ENCODE measurements at regions not wholly inside any gene's neighbourhood (a gene's known extent, or its start where the extent isn't known, plus 50 kb on each side); places are given as distances from the start of the nearest gene placed in this dataset.

DNA sequence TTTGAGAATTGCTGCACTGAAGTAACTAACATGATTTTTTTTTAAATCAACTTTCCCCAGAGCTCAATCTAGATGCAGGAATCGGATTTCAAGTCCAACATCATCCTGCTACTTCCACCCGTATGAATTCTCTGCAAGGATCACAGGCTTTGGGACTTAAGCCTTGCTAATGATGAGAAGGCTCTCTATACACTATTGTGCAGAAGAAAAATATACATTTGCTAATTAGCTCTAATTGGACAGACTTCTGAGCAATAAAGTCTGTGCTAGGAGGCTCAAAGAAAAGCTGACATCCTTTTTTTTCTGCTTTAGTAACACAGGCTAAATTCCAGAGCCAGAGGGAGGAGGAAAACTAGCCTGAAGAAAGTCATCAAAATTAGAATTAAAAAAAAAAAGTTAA lies 433.6 kb downstream of the PMP22 start:
- no peak for DNase-seq

GRCh38 chr17:14827396-14827919 lies 437.7 kb downstream of the PMP22 start:
- no peak for DNase-seq

- no peak for DNase-seq
Observed at GRCh38 chr17:14826358-14826757, 438.8 kb downstream of the PMP22 start.

- no peak for DNase-seq
Observed at GRCh38 chr17:14818469-14818868, 446.7 kb downstream of the PMP22 start.

GRCh38 chr17:14815079-14815478 lies 450.0 kb downstream of the PMP22 start:
- no peak for DNase-seq

DNA sequence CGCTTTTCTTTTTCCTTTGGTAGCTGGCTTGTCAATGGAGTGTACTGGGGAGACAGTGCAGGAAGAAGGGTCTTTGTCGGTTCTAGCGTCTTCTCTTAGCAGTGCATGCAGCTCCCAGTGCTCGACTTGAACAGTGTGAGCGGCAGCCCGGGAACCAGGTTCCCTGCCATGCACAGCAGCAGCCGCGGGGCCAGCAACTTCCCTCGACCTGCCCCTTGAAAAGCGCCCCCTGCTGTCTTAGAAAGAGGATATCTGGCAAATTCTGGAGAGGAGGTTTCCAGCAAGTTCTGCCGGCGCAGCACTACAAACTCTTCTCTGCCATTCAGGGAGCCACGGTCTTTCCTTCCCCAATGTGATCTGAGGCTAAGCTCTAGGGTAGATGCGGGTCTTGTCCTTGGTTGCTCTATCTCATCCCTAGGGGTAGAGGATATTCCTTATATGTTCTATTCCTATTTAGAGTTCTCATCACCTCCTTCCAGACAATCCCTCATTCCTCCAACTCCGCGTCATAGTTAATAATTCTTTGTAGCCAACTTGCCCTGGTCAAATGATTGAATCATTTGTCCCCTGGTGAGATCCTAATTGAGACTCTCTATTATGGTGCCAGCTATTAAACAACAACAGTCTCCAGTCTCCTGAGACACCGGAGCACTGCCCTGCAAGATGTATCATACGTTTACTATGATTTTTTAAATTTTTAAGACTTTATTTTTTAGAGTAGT lies 451.3 kb downstream of the PMP22 start:
- peak in 2 of 56 donors; percentile 1 to 3 for DNase-seq

DNA sequence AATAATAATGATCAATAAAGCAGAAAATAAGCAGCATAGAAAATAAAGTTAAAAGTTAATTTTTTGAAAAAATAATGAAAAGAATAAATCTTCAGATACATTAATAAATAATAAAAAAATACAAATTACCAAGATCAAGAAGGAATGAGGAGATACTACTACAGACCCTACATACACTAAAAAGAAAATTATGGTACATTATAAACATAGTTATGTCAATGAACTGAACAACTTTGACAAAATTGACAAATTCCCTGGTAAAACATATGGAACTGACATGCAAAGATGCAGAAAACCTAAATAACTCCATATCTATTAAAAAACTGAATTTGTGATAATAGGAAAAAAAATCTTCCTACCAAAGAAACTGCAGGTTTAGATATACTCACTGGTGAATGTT lies 456.7 kb downstream of the PMP22 start:
- no peak for DNase-seq

GRCh38 chr17:14805348-14805747 lies 459.8 kb downstream of the PMP22 start:
- peak in 2 of 56 donors; percentile 3 to 10 for DNase-seq

DNA sequence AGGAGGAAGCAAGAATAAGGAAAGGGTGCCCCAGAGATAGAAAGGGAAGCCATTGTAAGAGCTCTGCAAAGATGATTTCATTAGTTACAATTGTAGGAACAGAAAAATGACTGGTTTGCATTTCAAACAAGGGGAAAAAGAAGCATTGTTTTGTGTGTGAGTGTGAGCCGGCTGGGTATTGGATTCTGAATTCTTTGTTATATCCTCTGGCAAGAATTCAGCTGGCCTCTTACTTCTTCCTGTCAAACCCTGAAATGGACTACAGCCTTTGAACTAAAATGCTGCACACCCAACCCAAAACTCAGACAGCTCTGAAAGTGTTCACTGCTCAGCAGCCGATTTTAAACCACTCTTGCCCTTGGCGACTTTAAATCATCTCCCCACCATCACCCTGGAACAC lies 461.3 kb downstream of the PMP22 start:
- DNase-seq = peak in 13 of 56 donors; percentile 3 to 61 (median 18)

- no peak for DNase-seq
Observed at GRCh38 chr17:14797801-14798200, 467.3 kb downstream of the PMP22 start.

DNA sequence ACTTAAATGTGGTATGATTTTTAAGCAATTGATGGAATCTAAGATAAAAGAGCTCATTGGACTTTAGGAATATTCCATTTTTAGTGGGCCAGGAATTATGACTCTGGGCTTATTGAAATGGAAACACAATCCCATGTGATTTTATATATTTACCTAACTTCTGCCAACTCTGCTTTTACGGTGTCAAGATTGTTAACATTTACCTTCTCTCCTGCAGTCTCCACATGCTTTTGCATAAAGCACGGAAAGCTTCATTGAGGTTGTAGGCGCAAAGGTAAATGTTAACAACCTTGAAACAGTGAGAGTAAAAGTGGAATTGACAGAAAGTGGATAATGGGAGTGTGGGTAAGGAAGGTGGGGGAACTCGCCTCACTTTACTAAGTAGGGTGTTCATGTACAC lies 468.1 kb downstream of the PMP22 start:
- DNase-seq = no peak

GRCh38 chr17:14794961-14795360 lies 470.2 kb downstream of the PMP22 start:
- DNase-seq = no peak

DNA sequence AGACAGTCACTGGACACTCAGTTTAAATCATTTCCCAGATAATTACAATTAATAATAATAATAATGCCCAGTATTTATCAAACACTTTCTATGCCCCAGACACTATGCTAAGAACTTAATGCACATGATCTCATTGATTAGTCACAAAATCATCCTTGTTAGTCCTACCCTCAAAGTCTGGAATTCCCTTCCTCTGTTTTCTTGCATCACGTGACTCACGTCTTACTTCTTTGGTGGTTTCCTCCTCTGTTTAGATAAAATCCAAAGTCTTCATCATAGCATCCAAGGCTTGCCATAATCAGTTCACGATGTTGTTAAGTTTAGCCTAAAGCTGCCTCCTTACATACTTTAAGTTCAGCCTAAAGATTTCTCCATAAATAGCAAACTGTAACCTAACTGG lies 471.9 kb downstream of the PMP22 start:
- DNase-seq = no peak

DNA sequence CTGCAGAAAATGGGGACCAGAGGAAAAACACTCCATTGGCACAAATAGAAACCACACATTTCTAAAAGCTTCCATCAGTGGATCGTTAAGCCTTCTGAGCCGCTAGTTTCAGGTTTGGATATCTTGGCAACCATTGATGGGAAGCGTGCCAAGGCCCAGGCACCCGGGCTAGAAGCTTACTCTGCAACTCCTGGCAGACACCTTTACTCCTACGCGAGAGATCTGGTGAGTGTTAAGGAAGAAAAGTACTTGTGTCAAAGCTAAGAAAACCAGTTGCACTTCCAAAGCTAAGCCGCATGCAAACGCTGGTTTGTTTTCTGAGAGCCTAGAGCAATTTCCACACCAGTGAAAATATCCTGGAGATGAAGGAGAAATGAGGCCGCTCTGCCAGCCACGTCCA lies 472.4 kb downstream of the PMP22 start:
- peak in 2 of 56 donors; percentile 0 to 6 for DNase-seq

DNA sequence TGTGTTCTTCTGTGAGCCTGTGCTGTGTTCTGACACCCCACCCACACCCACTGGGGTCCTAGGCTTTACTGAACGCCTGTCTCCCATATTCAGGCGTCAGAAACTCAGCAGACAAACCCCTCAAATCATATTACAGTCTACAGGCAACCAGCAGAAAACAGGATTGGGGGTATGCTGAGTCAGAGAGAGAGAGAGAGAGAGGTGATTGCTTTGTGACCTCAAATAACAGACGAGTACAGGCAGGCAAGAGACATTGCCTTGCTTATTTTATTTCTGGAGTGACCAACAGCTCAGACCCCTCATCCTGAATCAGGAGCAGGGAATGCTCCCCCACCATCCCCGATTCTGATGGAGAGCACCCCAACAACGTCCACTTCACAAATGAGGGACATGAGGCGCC lies 473.9 kb downstream of the PMP22 start:
- DNase-seq = no peak

DNA sequence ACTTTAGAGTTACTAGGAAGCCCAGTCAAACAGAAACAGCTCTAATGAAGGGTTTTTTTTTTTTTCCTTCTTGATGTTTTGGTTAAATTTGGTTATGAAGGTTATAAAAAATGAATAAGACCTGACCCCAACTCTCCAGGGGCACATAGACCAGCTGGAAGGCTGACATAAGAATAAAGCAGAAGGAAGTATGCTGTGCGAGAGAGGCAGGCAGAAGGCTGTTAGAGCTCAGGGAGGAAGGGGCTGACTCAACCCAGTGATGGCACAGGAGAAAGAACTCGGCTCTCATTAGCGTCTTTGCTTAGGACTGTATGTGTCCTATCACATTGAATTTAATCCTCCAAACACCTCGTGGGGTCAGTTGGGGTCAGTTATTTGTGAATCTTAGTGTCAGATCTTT lies 474.6 kb downstream of the PMP22 start:
- no peak for DNase-seq

DNA sequence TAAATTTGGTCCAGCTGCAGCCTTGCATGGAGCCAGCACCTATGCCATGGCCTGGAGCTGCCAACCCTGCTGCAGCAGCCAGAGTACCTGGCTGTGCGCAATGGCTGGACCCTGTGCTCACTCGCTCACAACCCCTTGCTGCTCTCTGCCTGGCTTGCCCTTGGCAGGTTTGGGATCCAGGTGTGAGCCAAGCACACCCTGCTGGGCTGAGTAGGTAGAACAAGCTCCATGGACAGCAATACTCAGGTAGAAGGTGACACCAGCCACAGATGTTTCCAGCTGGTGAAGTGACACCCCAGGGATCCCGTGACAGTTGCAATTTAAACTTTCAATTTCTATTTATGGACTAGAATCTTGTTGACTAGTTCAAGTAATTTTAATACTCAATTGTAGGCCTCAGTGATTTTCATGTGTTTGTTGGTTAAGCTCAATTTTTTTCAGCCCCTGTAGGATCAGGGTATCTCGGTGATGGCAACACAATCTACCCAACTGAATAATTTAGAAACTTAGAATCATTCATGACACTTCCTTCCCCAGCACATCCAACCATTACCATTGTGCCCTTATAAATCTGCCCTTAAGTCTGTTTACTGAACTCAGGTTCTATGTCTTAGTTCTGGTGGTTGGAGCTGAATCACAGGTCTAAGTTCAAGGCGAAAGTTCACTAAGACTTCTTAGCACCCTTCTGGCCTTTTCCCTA lies 480.0 kb downstream of the PMP22 start:
- DNase-seq = no peak

GRCh38 chr17:14781123-14781522 lies 480.2 kb downstream of the HS3ST3B1 start:
- DNase-seq = no peak

DNA sequence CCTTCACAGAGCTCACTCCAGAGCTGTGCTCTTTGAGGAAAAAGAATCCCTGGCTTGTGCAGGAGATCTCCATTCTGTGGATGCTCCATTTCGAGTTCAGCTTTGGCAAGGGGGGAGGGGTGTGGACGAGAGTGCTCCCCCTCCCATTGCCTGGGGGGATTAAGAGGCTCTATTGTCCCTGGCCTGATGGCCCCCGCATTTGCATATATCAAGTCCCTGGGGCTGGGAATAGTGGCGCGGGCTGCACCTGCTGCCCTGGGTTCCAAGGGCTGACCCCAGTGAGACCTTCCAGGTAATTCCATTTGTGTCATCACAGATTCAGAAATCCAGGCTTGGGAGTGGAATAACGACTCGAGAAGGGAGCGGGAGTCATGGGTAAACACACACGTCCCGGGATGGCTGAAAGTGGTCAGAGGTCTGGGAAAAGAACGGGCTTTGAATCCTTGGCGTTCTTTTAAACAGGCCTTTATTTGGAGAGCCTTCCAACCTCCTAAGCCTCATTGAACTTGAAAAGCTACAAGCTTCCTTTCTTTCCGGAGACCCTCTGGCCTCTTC lies 479.3 kb downstream of the HS3ST3B1 start:
- no peak for DNase-seq

DNA sequence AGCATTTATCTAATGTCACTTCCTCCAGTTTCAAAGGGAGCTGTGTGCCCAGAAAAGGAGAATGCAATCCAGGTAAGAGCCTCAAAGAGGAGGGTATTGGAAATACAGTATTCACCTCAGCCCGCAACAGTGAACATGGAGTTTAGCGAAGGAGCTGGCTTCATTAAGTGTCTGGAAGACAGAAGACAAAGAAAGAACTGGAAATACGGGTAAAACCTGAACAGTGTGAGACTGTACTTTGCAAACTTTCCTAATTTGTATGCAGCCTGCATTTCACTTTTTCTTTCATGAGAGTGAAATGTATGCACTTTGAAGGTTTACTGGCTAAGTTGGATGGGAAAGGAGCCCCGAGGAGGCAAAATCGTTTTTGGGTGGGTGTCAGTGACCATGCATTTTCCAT lies 478.4 kb downstream of the HS3ST3B1 start:
- DNase-seq = no peak

- DNase-seq = no peak
Observed at GRCh38 chr17:14777291-14777690, 476.4 kb downstream of the HS3ST3B1 start.

GRCh38 chr17:14776791-14777190 lies 475.9 kb downstream of the HS3ST3B1 start:
- no peak for DNase-seq
